GM21528 (cell line): ENCODE measurements at regions not wholly inside any gene's neighbourhood (a gene's known extent, or its start where the extent isn't known, plus 50 kb on each side); places are given as distances from the start of the nearest gene placed in this dataset.
"Not testable (repeated sequence)": the region's sequence is repeated elsewhere in the genome, so short reads cannot be mapped to it uniquely, and the experiment has no call there.

Experiments
- ATAC-seq: cut with Tn5 transposase; IDR thresholded peaks from one replicate; pipeline ENCODE4 v1.9.1; 2021; ENCODE audit warnings: mild to moderate bottlenecking, moderate library complexity; ENCODE audit not compliant: unreplicated experiment, low FRiP score

DNA sequence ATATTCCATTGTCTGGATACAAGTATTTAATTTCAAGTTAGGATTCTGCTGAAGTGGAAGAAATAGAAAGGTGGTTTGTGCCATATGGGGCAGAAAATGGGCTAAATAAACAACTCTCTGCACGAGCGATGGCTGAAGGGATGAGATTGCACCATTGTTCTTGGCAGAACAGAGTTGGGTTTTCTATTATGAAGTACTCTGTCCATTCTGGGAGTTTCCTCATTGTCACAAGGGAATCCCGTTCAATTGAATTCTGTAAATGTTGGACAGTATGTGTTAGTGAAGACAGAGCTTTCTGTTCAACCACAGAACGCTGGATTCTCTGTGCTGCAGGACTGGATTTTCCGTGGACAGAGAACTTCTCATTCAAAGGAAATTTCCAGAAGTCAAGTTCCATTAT lies 345.5 kb upstream of the PRICKLE1 start:
- no peak for ATAC-seq

DNA sequence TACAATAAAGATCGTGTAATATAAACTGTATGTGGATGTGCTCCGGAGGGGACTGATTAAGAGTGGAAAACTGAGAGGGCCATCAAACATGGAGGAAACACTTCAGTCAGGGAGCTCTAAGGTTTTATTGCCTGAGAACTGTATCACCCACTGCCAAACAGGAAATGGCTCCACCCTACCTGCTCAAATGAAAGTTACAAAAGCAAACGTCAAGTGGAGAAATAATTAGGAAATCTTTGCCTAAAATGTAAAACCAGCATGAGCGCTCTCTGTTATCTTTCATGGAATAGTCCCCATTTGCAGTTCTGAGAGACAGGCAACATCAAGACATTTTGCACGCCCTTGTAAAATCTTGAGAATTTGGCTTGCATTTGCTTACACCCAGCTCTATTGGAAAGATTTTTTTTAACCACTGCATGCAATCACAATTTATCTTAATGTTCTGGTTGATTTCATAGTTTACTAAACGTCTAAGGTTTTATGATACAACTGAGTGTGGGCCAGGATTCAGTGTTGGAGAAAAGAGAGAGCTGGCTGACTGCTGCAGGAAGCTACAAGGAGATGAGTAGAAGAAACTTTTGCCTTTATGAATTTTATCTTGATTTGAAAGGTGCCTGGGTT lies 344.0 kb upstream of the PRICKLE1 start:
- no peak for ATAC-seq

DNA sequence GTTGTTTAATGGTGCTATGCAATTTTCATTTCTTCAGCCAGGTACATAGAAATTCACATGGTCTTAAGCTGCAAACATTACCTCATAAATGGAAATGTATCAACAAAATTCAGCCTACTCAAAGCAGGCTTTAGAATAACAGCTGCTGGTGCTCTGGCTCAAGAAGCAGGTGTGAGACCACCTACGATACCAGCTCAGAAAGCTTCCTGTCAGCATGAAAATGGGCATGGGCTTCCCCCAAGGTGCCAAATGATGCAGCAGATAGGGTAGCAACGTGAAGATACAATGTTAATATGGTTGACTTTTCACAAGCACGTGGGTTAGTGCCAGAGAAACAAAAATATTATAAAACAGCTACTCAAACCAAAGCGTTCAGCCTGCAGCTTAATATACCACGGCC lies 343.4 kb upstream of the PRICKLE1 start:
- no peak for ATAC-seq

DNA sequence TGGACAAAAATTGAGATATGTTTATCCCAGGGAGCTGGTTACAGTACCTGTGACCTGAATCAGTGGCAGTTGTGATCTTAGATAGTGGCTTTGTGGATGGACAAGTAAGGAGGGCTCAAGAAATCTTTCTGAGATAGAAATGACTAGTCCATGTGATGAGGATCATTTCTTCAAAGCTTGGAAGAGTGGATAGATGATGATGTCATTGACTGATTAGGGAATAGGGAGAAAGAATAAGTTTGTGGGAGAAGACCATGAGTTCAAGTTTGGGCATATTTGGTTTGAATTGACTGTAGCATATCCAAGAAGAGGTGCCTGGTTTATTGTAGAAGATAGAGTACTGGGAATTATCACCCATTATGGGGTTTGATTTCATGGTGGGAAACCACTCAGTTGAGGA lies 336.7 kb upstream of the PRICKLE1 start:
- ATAC-seq = no peak

DNA sequence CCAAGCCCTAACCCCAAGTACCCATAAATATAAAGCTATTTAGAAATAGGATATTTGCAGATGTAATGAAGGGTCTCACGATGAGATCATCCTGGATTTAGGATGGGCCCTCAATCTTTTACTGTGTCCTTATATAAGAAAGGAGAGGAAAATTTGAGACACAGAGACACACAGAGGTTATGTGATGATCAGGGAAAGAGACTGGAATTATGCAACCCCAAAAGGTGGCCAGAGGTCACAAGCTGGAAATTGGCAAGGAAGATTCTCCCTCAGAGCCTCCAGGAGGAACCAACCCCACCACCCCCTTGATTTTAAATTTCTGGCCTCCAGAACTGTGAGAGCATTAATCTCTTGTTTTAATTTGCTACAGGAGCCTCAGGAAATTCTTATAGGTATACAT lies 334.9 kb upstream of the PRICKLE1 start:
- ATAC-seq = no peak

DNA sequence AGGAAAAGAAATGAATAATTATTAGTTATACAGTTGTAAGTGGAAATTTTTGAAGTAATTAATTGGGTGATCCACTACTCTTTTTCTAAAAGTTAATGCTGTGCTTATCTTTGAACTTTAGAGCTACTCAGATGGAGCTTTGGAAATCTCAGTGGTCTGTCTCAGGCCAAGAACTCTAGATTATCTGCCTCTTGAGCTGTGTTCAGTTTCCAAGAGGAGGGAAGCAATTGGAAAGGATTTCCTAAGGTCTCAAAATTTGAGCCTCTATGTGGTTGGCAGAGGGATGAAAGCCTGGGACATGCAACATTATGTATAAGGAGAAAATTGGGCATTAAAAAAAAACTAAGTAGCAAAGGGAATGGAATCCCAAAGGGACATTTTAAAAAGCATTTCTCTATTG lies 334.0 kb upstream of the PRICKLE1 start:
- ATAC-seq = no peak

DNA sequence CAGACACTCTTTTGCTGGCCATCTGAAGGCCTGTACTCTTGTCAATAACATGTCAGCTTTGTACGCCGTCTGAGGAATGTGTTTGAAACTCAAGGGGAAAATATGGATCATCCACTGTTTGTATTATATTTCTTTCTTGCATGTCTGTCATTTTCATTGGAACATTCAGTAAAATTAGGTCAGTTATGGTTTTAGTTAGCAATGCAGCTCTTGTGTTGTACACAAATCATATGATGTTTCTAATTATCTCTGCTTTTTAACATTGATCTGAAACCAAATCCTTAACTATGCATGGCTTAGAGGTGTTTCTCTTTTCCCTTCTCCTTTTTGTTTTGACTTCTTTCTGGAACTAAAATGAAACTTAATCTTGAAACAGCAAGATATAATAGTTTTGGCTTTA lies 333.6 kb upstream of the PRICKLE1 start:
- no peak for ATAC-seq

DNA sequence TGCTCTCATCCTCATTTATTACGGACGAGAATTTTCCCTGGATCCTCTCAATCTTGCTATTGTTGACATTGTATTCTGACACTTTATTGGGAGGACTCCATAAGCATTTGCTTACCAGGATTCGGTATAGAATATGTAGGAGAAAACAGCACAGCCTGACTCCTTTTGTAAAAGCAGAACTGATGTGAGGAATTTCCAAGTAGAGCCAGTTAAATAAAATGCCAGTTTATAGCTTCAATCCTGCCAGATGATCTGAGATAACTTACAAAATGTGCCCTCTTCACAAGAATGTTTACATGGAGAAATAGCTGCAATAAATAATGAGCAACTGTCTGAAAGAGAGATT lies 332.9 kb upstream of the PRICKLE1 start:
- no peak for ATAC-seq

DNA sequence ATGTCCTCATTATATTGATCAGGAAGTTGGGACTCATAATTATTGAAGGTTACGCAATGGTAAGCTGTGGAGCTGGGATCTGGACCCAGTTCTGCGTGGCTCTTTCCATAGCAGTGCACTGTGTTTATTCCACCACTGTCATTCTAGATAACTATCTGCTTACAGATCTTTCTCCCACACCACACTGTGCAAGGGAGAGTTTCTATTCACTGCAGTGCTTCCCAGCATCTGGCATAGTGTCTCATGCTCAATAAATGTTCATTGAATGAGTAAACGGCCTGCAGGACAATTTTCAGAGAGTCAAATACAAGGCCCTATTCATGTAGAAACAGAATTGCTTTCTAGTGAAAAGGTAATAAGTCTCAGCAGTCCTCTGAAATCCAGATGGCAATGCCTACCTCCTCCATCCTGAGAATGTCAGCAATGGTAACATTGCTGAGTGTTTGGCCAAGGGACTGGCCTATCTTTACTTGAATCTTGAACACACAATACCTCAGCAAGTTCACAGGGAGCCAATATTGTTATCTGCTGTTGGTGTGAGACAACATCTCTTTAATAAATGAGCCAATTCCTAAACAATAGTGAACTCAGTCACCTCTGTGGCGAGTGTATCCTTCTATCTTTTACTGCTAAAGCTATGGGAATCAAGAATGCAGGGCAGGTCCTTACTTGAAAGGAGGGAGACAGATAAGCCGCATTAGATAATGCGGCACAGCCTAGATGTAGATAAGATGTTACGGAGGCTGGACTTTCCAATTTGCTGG lies 332.4 kb upstream of the PRICKLE1 start:
- no peak for ATAC-seq

DNA sequence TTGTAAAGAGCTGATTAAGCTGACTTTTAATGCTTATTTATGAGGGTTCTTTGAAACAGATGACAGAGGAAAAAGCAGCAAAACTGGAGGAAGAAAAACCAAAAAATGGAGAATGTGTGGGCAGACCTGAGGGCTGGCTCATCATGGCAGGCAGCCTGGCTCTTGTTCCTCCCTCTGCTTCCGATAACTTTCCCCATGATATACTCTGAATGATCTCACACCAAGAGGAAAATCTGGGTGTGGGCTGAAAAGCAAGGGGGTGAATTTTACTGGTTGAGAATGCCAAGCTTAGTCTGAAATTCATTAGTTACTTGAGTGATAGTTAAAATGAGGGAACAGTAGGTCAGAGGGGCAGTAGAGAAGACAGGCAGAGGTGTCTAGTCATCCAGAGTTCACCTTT lies 330.1 kb upstream of the PRICKLE1 start:
- no peak for ATAC-seq

DNA sequence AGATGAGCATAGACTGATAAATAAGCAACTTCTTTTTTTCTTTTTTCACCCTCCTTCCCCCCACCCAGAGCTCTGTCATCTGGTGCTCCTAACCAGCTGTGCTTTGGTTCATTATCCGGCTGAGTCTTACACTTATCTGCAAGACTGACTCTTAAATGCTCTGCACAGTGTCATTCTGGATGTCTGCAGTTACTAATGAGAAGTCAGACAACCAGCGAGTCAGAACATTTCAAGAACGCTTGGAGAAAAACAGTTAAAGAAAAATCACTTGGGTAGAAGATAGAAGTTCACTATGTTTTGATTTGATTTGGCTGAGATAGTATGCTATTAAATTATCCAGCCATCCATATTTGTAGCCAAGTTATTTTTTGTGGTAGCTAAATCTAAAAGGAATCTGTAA lies 328.9 kb upstream of the PRICKLE1 start:
- ATAC-seq = no peak

DNA sequence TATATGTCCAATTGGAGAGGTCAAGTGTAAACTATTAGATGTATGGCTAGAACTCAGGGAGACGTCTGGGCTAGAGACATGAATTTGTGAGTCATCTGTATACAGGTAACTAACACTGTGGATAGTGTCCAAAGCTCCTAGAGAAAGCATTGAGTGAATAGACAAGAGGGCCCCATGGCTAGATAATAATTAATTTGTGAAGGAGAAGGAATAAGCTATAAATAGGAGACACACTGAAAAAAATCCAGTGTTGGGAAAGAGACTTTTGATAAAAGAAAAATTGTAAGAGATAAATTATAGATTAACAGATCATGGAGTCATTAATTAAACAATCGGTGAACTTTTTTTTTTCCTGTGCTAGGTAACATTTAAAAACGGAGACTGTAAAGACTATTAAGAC lies 326.6 kb upstream of the PRICKLE1 start:
- ATAC-seq = no peak

DNA sequence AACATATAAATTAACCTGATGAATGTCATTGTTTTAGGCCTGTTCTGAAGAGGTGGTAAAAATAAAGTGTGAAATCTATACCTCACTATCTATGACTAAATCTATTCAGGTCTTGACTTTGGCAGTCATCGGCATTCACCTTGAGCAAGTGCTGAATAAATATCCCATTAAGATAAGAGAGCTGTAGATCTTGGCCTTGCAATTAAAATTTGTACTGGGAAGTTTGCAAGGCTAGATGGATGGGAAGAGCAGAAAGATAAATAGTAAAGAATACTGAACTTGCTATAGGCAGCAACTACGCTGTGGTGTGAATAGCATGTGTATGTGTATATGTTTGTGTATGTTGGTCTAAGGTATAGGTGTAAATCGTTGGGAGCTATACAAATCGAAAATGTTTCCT lies 325.9 kb upstream of the PRICKLE1 start:
- no peak for ATAC-seq

DNA sequence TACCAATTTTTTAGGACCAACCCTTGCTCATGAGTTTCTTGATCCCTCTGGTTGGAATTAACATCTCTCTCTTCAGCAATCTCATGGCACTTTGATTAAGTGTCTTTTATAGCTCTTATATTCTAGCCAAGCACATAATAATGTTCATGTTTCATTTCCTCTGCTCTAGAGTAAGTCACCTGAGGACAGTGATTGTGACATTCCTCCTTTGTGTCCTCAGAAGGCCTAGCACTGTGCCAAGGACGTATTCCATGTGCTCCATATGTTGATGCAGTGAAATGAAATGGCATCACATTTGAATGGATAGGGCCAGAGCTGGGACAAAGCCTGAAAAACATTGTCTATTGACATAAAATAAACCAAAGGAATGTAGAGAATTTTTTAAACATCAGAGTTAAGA lies 322.8 kb upstream of the PRICKLE1 start:
- no peak for ATAC-seq

DNA sequence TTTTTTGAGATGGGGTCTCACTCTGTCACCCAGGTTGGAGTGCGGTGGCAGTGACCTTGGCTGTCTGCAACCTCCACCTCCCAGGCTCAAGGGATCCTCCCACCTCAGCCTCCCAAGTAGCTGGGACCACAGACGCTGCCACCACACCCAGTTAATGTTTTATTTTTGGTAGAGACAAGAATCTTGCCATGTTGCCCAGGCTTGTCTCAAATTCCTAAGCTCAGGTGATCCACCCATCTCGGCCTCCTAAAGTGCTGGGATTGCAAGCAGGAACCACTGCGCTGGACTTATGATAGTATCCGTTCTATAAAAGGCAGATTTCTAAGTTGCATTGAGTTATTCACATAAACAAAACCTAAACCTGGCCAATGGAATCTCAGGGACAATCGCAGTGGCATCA lies 321.1 kb upstream of the PRICKLE1 start:
- no peak for ATAC-seq

DNA sequence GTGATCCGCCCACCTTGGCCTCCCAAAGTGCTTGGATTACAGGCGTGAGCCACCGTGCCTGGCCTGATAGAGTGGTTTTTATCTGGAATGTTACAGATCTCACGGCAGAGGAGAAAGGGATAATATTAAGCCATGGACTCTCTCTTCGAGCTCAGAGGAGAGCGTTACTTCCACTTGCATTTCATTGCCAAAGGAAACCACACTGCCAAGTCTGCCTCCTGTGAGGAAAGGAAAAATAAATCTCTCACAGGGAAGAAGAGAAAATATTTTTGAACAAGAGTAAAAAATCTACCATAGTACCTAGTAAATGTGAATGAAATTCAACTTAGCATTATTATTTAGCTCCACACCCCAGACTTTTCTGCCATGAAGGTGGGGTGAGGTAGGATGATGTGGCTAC lies 319.2 kb upstream of the PRICKLE1 start:
- ATAC-seq = no peak

DNA sequence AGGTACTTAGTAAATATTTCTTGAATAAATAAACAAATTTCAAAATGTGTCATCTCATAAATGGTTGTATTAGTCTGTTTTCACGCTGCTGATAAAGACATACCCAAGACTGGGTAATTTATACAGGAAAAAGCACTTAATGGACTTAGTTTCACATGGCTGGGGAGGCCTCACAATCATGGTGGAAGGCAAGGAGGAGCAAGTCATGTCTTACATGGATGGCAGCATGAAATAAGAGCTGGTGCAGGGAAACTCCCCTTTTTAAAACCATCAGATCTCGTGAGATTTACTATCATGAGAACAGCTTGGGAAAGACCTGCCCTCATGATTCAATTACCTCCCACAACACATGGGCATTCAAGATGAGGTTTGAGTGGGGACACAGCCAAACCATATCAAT lies 317.3 kb upstream of the PRICKLE1 start:
- not testable (repeated sequence) for ATAC-seq

DNA sequence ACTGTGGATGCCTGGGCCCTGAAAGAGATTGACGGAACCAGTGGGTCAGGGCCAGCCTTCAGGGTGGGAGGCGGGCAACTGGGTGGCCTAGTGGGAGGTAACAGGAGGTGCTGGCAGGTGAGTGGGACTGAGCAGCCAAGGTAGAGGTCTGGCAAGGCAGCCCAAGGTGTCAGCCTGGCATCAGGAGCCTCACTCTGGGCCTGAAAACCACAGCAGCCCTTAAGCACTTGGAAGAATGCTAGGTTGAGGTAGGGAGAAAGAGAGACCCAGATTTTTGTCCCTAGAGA lies 315.8 kb upstream of the PRICKLE1 start:
- ATAC-seq = no peak

DNA sequence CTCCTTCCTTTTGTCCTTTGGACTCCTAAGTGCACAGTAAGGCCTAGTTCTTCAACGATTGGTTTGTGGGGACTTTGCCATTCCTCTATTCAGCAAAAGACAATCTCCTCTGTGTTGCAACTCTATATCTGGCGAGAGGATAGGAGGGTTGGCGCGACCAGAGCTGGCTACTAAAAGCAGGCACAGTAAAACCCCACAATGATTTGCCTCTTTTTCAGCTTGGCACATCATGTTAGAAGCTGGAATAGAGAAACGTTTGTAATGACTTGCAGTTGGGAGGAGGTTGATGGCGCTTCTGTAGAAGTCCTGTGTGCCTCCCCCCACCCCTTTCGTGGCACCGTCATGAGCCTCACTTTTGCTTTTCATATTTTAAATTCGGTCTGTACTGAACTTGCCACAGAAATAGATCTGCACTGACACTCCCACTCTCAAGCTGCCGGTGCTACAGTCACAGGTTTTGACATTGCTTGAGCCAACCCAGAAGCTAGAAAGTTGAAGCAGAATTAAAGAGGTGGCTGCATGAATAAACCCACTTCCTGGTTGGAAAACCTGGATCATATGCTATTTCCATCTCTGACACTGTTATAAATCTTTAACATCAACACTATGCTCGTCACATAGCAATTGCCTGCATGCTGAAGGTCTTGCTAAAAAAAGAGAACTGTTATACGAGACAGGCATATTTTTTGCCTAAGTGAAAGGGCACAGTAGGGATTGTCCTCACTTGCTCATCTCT lies 315.3 kb upstream of the PRICKLE1 start:
- no peak for ATAC-seq

DNA sequence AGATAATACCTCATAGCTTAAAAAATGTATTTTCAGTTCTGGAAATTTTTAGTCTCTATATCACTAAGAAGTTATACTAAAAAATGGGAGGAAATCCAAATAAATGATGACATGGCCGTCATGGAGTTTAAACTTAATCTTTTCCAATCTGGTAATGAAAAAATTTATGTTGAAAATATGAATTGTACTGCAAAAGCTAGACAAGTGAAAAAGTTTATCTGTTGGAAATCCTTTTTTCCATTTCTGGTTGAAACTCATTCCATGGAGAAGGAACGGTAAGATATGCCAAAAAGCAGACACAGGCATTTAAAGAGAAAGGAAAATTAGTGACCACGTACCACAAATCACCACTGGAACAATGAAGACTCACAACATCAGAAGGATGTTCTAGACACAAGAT lies 314.2 kb upstream of the PRICKLE1 start:
- ATAC-seq = no peak

DNA sequence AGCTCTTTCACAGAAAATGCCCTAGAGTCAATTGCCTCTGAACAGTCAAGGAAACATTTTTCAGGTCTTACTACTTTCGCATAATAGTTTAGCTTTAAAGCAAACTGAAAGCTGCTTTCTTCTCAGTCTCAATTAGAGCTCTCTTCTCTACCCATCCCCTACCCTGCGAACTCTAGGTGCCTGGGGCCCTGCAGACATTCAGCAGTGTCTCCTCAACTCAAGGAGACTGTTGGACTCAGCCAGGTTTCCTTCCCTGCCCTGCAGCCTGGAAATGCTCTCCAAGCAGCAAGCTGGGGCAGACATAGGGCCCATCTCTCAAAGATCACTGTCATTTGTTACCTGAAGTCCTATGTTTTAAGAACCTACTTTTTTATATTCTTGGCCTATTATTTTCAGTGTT lies 312.5 kb upstream of the PRICKLE1 start:
- ATAC-seq = no peak

DNA sequence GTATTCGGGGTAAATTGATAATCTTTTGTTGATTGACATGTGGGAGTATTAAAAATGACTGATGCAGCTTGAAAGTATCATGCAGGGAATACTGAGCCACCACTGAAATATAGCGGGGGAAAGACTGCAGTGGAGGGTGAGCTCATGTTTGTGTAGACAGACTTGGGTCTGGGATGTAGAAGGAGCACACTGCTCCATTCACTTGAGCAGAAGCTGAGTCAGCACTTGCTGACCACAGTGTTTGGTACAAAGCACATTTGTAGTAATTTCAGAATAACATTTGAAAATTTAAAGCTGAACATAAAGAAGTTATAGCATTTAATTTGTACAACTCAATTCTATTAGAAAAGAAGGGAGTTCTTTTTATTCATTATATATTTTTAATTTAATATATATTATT lies 304.3 kb upstream of the PRICKLE1 start:
- no peak for ATAC-seq
